WTC11 (cell line): ENCODE measurements at regions not wholly inside any gene's neighbourhood (a gene's known extent, or its start where the extent isn't known, plus 50 kb on each side); places are given as distances from the start of the nearest gene placed in this dataset.

Experiments
- ATAC-seq: fragments of 200-7000 bp; cut with Tn5 transposase; 2 replicates; pipeline ENCODE4 v1.10.0; 2021; ENCODE audit warnings: mild to moderate bottlenecking, moderate library complexity
- CTCF ChIA-PET: fragments of 300-600 bp; sonication (Branson Sonifier 250); formaldehyde crosslinking; loops from one replicate; lab custom pipeline; 2021; ENCODE audit warnings: antibody characterized with exemption; lab: Charles Lee
- POLR2A ChIA-PET: fragments of 350-600 bp; sonication (Branson Sonifier 250); formaldehyde crosslinking; loops from one replicate; lab custom pipeline; 2021; ENCODE audit warnings: antibody characterized with exemption; lab: Charles Lee
- DNase-seq: peaks from one replicate; pipeline ENCODE4 v3.0.0; 2021; ENCODE audit warnings: low spot score
- H3K27ac Mint-ChIP-seq: 2 replicates; pipeline ENCODE4 v1.8.0; 2021; ENCODE audit warnings: mixed read lengths
- H3K27me3 Mint-ChIP-seq: 2 replicates; pipeline ENCODE4 v1.8.0; 2021; ENCODE audit warnings: low read depth, mild to moderate bottlenecking, moderate library complexity, mixed read lengths
- H3K36me3 Mint-ChIP-seq: 2 replicates; pipeline ENCODE4 v1.8.0; 2021; ENCODE audit warnings: mixed read lengths
- H3K4me1 Mint-ChIP-seq: 2 replicates; pipeline ENCODE4 v1.8.0; 2022; ENCODE audit warnings: mixed read lengths
- H3K4me3 Mint-ChIP-seq: 2 replicates; pipeline ENCODE4 v1.8.0; 2021; ENCODE audit warnings: mild to moderate bottlenecking, moderate library complexity, mixed read lengths
- H3K9me3 Mint-ChIP-seq: 2 replicates; pipeline ENCODE4 v1.8.0; 2021; ENCODE audit warnings: mixed read lengths
- ATF3 ChIP-seq: sonication (generic); formaldehyde crosslinking; conservative IDR thresholded peaks from 2 replicates; pipeline ENCODE4 v1.8.1; 2022; ENCODE audit warnings: mild to moderate bottlenecking, missing genetic modification reagents
- CTCF ChIP-seq: fragments of 200-600 bp; IDR thresholded peaks from 2 replicates; pipeline ENCODE4 v1.8.0; 2022; ENCODE audit warnings: antibody characterized with exemption
- ELF4 ChIP-seq: sonication (generic); formaldehyde crosslinking; IDR thresholded peaks from 2 replicates; pipeline ENCODE4 v1.8.1; 2022; ENCODE audit warnings: low read depth, mild to moderate bottlenecking, moderate library complexity, missing genetic modification reagents
- FOXK1 ChIP-seq: sonication (generic); formaldehyde crosslinking; IDR thresholded peaks from 2 replicates; pipeline ENCODE4 v1.8.0; 2022; ENCODE audit warnings: mild to moderate bottlenecking, moderate library complexity, missing genetic modification reagents
- JAZF1 ChIP-seq: fragments of 250-450 bp; sonication (Bioruptor Pico); IDR thresholded peaks from 2 replicates; pipeline ENCODE4 v1.9.0; 2021; ENCODE audit warnings: moderate library complexity, mild to moderate bottlenecking, inconsistent platforms
- JUN ChIP-seq: sonication (generic); formaldehyde crosslinking; IDR thresholded peaks from 2 replicates; pipeline ENCODE4 v1.8.0; 2023; ENCODE audit warnings: mild to moderate bottlenecking, missing genetic modification reagents
- MLX ChIP-seq: sonication (generic); formaldehyde crosslinking; IDR thresholded peaks from 2 replicates; pipeline ENCODE4 v1.8.1; 2023; ENCODE audit warnings: mild to moderate bottlenecking, missing genetic modification reagents, moderate library complexity
- NFE2L1 ChIP-seq: sonication (generic); formaldehyde crosslinking; IDR thresholded peaks from 2 replicates; pipeline ENCODE4 v1.8.1; 2023; ENCODE audit warnings: missing genetic modification reagents
- NR1H2 ChIP-seq: sonication (generic); formaldehyde crosslinking; IDR thresholded peaks from 2 replicates; pipeline ENCODE4 v1.9.0; 2021; ENCODE audit warnings: mild to moderate bottlenecking, moderate library complexity, missing genetic modification reagents
- NR2C2 ChIP-seq: sonication (generic); formaldehyde crosslinking; IDR thresholded peaks from 2 replicates; pipeline ENCODE4 v1.8.0; 2022; ENCODE audit warnings: mild to moderate bottlenecking, missing genetic modification reagents
- NR3C1 ChIP-seq: sonication (generic); formaldehyde crosslinking; conservative IDR thresholded peaks from 2 replicates; pipeline ENCODE4 v1.8.1; 2023; ENCODE audit warnings: low read depth, mild to moderate bottlenecking, missing genetic modification reagents
- OVOL2 ChIP-seq: fragments of 250-450 bp; sonication (Bioruptor Pico); IDR thresholded peaks from 2 replicates; pipeline ENCODE4 v1.9.0; 2021; ENCODE audit warnings: mild to moderate bottlenecking, borderline replicate concordance
- PRDM15 ChIP-seq: sonication (generic); formaldehyde crosslinking; IDR thresholded peaks from 2 replicates; pipeline ENCODE4 v1.8.0; 2022; ENCODE audit warnings: missing genetic modification reagents
- RORB ChIP-seq: fragments of 250-450 bp; sonication (Bioruptor Pico); IDR thresholded peaks from 2 replicates; pipeline ENCODE4 v1.9.0; 2021; ENCODE audit warnings: mild to moderate bottlenecking
- TEAD4 ChIP-seq: sonication (generic); formaldehyde crosslinking; IDR thresholded peaks from 2 replicates; pipeline ENCODE4 v1.8.0; 2022; ENCODE audit warnings: mild to moderate bottlenecking, missing genetic modification reagents
- ZNF263 ChIP-seq: sonication (generic); formaldehyde crosslinking; IDR thresholded peaks from 2 replicates; pipeline ENCODE4 v1.8.1; 2022; ENCODE audit warnings: low read depth, mild to moderate bottlenecking, moderate library complexity, missing genetic modification reagents
- TF ChIP-seq, protein P1 (sequence below): fragments of 250-450 bp; sonication (Bioruptor Pico); conservative IDR thresholded peaks from 2 replicates; pipeline ENCODE4 v1.9.0; 2021; ENCODE audit warnings: mild to moderate bottlenecking
- TF ChIP-seq, protein P2 (sequence below): sonication (generic); formaldehyde crosslinking; IDR thresholded peaks from 2 replicates; pipeline ENCODE4 v1.8.1; 2023; ENCODE audit warnings: mild to moderate bottlenecking, missing genetic modification reagents
- TF ChIP-seq, protein P3 (sequence below): sonication (generic); formaldehyde crosslinking; conservative IDR thresholded peaks from 2 replicates; pipeline ENCODE4 v1.8.1; 2023; ENCODE audit warnings: mild to moderate bottlenecking, low read depth, missing genetic modification reagents, moderate library complexity

GRCh38 chr1:168419736-168420135 is 124.1 kb downstream of the XCL2 start (continued):
- no peak for TF ChIP-seq NFE2L1 (CRISPR knock-in tag)
- no peak for TF ChIP-seq NR3C1
- TF ChIP-seq ELF4 (CRISPR knock-in tag) = no peak
- TF ChIP-seq, protein P1, sequence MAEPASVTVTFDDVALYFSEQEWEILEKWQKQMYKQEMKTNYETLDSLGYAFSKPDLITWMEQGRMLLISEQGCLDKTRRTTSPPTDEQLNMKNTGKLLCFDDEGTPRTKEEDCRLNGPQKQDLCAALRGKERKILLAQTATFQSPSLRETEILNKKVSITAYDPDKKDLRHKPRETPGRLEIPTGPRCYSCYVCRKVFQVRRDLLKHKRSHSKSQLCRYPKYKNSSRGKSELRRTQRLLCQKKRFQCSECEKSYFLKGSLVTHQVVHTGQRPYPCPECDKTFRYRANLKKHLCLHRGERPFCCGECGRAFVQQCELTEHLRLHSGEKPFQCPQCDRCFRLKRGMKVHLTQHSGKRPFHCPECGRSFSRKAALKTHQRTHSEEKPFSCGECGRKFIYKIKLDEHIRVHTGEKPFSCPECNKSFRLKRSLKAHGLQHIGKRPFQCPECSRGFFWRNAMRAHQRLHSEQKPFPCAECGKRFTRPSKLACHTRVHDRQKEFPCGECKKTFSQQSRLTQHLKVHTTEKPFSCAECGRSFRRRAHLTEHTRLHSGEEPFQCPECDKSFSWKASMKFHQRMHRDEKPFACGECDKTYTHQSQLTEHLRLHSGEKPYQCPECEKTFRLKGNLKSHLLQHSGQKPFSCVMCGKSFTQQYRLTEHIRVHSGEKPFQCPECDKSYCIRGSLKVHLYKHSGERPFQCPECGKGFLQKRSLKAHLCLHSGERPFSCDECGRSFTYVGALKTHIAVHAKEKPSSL (CRISPR knock-in tag) = no peak
- no peak for TF ChIP-seq MLX (CRISPR knock-in tag)
- no peak for TF ChIP-seq JAZF1 (CRISPR knock-in tag)
- TF ChIP-seq ZNF263 = no peak
- no peak for TF ChIP-seq OVOL2 (CRISPR knock-in tag)
- no peak for TF ChIP-seq FOXK1

- no peaks in the 10 kb centered on the region for H3K9me3 Mint-ChIP-seq
- no peaks in the 10 kb centered on the region for H3K36me3 Mint-ChIP-seq
- H3K27me3 Mint-ChIP-seq = no peaks in the 10 kb centered on the region
- TF ChIP-seq NR2C2 (no peak), PRDM15 (no peak), MLX (CRISPR knock-in tag) (no peak), ATF3 (CRISPR knock-in tag) (no peak), JUN (CRISPR knock-in tag) (no peak), NR1H2 (no peak), NR3C1 (no peak), TEAD4 (no peak), CTCF (no peak), RORB (CRISPR knock-in tag) (no peak)
- TF ChIP-seq, protein P2, sequence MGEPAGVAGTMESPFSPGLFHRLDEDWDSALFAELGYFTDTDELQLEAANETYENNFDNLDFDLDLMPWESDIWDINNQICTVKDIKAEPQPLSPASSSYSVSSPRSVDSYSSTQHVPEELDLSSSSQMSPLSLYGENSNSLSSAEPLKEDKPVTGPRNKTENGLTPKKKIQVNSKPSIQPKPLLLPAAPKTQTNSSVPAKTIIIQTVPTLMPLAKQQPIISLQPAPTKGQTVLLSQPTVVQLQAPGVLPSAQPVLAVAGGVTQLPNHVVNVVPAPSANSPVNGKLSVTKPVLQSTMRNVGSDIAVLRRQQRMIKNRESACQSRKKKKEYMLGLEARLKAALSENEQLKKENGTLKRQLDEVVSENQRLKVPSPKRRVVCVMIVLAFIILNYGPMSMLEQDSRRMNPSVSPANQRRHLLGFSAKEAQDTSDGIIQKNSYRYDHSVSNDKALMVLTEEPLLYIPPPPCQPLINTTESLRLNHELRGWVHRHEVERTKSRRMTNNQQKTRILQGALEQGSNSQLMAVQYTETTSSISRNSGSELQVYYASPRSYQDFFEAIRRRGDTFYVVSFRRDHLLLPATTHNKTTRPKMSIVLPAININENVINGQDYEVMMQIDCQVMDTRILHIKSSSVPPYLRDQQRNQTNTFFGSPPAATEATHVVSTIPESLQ = no peak
- TF ChIP-seq, protein P3, sequence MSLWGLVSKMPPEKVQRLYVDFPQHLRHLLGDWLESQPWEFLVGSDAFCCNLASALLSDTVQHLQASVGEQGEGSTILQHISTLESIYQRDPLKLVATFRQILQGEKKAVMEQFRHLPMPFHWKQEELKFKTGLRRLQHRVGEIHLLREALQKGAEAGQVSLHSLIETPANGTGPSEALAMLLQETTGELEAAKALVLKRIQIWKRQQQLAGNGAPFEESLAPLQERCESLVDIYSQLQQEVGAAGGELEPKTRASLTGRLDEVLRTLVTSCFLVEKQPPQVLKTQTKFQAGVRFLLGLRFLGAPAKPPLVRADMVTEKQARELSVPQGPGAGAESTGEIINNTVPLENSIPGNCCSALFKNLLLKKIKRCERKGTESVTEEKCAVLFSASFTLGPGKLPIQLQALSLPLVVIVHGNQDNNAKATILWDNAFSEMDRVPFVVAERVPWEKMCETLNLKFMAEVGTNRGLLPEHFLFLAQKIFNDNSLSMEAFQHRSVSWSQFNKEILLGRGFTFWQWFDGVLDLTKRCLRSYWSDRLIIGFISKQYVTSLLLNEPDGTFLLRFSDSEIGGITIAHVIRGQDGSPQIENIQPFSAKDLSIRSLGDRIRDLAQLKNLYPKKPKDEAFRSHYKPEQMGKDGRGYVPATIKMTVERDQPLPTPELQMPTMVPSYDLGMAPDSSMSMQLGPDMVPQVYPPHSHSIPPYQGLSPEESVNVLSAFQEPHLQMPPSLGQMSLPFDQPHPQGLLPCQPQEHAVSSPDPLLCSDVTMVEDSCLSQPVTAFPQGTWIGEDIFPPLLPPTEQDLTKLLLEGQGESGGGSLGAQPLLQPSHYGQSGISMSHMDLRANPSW = no peak
- no peak overlapping the region for H3K4me3 Mint-ChIP-seq
- POLR2A ChIA-PET = no interaction called here
- ATAC-seq (no peak), DNase-seq (no peak)
- CTCF ChIA-PET = no interaction called here
- no peak overlapping the region for H3K27ac Mint-ChIP-seq
- no peaks in the 10 kb centered on the region for H3K4me1 Mint-ChIP-seq
Measured at GRCh38 chr1:168416220-168416619, 127.6 kb downstream of the XCL2 start.
